Astrocyte of the hippocampus (primary cell): ENCODE measurements at regions not wholly inside any gene's neighbourhood (a gene's known extent, or its start where the extent isn't known, plus 50 kb on each side); places are given as distances from the start of the nearest gene placed in this dataset.
"Not testable (repeated sequence)": the region's sequence is repeated elsewhere in the genome, so short reads cannot be mapped to it uniquely, and the experiment has no call there.

Experiments
- DNase-seq: peaks from one replicate; pipeline ENCODE4 v3.0.0; 2011; ENCODE audit warnings: low read depth, low spot score

DNA sequence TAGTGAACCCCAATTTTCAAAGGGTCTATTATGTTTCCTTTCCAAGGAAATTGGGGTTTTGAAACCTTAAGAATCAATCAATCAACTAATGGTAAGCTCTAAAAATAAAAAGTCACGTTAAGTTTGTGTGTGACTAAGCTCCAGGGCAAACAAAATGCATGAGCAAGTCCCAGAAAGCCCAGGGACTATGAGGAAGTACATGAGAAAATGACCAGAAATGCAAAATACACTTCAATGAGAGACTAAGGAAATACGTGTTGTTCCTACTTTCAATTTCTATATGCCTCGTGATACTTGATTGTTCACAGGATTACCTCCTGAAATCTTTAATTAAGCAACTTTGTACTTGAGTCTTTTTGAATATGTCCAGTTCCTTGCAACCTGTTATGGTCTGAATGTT lies 684.4 kb upstream of the SYT4 start:
- no peak for DNase-seq

DNA sequence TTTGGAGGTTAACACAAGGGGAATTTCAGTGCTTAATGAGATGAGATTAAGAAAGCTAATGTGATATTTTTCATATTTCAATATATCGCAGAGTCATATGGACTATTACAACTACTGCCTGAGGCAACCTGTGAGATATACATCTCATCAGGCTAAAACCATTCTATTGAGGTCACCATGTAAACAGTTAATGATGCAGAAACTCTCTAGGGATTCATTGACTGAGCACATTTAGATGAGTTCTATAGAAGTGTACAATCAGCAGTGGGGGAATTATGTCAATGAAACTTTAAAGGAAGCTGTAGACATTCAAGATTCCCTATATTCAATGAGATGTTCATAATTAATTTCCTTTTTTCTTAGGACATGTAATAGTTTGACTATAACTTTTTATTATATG lies 687.4 kb upstream of the SYT4 start:
- DNase-seq, result no peak

DNA sequence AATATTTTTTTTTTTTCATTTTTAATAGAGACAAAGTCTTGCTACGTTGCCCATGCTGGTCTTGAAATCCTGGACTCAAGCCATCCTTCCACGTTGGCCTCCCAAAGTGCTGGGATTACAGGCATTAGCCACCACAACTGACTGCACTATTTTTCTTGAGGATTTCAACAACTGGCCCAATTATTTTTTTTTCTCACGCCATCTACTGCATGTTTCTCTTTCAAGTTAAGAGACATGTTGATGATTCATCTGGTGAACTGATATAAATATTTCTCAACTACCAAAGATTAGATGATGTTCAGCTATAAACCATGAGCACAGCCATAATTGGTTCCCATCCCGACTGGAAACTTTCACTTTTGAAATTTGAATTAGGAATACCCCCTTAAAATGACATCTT lies 688.4 kb upstream of the SYT4 start:
- DNase-seq, result no peak

DNA sequence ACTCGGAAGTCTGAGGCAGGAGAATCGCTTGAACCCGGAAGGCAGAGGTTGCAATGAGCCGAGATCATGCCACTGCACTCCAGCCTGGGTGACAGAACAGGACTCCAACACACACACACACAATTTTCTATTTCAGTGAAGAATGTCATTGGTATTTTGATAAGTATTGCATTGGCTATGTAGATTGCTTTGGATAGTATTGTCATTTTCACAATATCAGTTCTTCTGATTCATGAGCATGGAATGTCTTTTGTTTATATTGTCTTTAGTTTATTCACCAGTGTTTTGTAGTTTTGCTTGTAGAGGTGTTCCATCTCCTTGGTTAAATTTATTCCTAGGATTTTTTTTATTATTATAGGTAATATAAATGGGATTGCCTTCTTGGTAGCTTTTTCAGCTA lies 693.4 kb upstream of the SYT4 start:
- peak; percentile 9 for DNase-seq

DNA sequence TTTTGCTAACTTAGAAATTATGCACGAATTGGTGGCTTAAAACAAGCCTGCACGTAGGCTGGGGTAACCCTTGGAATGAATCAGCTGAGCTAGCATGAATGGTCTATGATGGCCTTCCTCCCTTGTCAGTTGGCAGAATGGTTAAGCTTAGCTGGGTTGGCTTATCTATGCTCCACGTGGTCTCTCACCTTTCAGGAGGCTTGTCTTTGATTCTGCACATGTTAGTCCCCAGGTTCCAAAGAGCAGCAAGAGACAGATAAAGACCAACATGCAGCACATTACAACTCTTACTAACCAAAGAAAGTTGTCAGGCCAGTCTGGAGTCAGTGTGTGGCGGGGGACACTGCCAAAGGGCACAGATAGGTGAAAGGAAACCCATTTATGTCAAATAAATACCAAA lies 700.9 kb upstream of the SYT4 start:
- DNase-seq, result no peak

DNA sequence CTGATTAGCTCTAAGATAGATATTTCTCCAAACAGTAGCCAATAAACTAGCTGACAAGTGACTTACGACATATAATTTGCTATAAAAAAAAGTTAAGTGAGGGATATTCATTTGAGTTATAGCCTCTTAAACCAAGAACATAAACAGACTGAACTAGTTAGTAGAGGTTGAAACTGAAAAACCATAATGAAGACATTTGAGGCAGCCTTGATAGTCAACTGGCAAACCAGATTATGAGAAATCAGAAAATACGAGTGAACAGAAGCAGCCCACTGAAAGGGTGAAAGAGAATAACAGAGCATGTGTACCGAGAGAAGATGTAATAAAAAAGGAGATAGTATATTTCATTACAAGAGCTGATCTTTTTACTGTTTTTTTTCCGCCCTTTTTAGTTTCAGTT lies 698.1 kb upstream of the SETBP1 start:
- no peak for DNase-seq

DNA sequence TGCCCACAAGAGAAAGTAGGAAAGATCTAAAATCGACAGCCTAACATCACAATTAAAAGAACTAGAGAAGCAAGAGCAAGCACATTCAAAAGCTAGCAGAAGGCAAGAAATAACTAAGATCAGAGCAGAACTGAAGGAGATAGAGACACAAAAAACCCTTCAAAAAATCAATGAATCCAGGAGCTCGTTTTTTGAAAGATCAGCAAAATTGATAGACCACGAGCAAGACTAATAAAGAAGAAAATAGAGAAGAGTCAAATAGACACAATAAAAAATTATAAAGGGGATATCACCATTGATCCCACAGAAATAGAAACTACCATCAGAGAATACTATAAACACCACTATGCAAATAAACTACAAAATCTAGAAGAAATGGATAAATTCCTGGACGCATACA lies 693.6 kb upstream of the SETBP1 start:
- not testable (repeated sequence) for DNase-seq

DNA sequence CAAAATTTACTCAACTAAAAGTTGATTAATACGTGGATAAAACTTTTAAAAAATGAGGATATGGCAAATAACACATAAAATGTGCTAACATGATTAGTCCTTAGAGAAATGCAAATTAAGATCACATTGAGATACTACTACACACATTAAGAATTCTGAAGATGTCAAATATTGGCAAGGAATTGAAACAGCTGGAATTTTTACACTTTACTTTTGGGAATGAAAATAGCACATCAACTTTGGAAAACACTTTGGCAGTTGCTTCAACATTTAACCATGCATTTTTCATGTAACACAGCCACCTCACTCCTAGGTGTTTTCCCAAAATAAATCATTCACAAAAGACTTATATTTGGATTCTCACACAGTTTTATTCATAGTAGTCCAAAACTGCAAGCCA lies 687.9 kb upstream of the SETBP1 start:
- no peak for DNase-seq

DNA sequence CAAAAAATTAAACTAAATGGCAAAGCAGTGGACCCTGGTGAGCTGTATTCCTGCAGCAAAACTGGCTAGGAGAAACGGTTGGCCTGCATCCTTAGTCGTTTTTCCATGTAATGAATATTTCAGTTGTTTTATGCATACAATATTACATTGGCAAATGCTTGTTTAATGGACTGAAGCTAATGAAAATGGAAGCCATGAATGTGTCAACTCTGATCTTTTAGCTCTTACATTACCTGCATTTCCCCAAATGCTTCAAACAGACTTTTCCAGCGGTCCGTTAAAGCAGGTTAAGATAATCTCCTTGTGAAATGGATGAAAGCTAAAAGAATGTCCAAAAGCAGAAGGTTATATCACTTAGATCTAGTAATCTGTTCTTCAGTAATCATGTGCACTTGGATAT lies 686.3 kb upstream of the SETBP1 start:
- DNase-seq, result no peak

DNA sequence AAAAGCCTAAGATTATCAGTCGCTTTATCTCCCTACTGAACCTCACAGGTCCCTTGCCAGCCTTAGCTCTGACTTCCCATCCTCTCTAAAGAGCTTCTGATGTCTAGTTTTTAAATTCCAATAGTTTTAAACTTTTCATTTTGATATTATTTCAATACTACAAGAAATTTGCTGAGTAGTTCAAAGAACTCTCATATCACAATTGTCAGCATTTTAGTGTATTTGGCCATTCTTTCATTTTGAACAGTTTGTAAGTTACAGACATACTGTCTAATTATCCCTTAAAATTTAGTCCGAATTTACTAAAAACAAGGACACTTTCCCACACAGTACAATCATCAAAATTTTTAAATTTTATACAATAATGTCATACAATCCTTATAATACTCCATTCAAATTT lies 666.8 kb upstream of the SETBP1 start:
- no peak for DNase-seq

DNA sequence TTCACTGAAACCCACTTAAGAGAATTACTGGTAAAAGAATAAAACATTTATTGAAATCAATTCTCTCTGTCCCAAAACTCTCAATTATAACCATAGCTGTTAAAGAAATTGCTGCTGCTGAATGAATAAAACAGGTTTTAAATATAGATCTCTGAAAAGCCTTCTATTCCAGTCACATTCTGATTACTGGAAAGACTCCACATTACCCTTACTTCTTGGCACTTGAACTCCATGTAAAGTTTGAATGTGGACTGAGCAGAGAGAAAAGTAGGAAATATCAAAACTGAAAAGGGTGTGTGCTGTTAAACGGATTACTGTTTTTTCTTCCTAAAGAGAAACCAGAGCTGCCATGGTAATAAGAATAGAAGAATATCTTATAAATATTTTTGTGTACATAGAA lies 655.3 kb upstream of the SETBP1 start:
- DNase-seq, result no peak

DNA sequence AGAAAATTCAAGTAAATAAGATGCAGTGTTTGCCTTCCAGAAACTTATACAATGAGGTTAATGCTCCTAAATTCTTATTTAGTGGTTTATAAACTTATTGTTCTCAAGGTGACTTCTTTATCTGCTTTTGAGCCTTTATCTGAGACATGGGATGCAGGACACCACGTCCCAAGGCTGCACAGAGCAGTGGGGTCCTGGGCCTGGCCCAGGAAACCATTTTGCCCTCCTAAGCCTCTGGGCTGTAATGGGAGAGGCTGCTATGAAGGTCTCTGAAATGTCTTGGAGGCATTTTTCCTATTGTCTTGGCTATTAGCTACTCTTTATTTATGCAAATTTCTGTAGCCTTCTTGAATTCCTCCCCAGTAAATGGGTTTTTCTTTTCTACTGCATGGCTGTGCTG lies 652.6 kb upstream of the SETBP1 start:
- no peak for DNase-seq

DNA sequence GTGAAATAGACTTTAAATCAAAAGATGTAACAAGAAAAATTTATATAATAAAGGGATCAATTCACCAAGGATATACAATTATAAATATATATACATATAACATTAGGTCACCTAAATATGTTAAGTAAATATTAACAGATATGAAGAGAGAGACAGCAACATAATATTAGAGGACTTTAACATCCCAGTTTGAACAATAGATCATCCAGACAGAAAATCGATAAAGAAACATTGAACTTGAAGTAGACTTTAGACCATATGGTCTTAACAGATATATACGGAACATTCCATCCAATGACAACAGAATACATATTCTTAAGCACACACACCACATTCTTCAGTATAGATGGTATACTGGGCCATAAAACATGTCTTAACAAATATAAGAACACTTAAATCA lies 649.6 kb upstream of the SETBP1 start:
- DNase-seq, result no peak

DNA sequence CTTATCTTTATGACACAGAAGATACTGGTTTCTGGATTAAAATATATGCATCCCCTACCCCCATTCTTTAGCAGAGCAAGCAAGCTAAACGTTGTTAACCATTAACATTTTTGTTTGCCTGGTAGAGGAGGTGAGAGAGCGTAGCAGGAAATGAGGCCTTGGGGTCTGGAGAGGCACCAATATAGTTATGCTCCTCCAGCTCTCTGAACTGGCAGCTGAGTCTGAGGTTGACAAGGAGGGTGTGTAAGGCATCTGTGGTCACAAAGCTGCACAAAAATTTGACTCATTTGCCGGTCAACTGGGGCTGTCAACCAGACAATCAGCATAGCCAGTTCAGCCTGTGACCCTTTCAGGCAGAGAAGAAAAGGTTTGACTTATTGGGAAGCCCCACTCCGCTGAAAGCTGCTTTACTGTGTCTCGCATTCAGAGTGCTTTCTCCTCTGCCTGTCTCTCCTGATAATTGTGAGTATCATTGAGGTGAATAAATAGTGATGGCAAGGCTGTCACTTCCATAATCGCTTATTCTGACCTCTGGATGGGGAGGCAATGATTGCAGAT lies 647.5 kb upstream of the SETBP1 start:
- peak; percentile 60 for DNase-seq

DNA sequence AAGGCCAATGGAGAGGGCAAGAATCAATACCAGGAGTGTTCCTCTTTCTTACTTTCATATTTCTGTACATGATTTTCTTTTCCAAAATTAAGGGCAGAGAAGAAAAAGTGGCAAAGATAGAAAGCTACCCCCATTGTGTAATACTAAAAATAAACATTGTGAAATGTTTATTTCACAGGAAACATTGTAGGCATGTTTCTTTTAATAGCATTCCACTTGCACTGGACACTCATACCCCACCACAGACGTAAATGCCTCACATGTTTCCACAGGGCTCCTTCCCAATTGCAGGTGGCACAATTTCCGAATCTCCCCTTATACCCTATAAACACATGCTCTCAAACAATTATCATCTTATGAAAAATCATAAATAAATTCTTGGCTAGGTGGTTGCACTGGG lies 645.1 kb upstream of the SETBP1 start:
- peak; percentile 1 for DNase-seq

DNA sequence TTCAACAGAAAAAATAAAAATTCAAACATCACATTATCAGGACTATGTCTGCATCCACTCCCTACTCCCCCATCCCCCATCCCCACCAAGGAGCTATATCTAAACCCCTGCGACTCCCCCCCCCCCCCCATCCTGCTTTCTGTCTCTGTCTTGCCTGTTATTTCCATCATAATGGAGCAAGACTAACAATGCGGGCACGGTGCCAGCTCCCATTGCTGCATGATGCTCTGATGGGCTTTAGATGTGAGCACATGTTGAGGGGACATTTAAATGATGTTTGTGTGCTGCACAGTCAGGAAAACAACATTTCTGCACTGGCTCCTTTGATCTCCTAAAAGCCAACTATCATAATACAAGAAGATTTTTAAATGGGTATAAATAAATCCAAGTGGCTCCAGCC lies 644.2 kb upstream of the SETBP1 start:
- peak; percentile 23 for DNase-seq

DNA sequence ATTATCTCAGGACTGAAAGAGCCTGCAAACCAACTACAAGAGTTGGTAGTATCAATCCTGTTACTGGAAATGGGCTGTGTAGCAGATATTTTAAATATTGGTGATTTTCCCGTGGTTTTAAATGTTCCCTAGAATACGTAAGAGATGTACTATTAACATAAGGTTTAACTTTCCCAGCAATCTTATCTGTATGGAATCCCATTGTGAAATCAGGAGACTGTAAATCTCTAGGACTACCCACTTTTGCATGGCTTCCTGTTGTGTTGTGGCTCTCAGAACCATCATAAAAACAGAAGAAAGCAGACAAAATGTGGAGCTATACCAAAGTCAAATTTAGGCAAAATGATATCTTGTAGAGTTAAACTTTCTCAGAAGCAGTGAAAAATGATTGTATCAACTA lies 641.5 kb upstream of the SETBP1 start:
- DNase-seq, result no peak

DNA sequence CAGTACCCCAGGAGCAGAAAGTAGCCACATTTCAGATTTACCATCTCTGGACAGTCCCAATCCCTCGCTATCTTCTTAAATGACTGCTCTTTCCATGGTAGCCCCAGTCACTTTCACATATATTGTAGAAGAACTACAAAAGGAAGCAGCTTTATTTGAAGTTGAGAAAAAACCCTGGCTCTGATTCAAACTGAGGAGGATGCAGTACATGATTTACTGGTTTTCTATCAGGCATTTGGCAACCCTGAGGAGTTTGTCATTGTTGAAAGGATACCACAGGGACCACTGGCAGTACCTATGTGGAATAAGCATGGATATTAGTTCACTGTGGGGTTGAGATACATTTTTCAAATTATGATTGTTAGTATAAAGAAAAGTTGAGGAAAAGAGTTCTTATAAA lies 640.9 kb upstream of the SETBP1 start:
- peak; percentile 1 for DNase-seq

DNA sequence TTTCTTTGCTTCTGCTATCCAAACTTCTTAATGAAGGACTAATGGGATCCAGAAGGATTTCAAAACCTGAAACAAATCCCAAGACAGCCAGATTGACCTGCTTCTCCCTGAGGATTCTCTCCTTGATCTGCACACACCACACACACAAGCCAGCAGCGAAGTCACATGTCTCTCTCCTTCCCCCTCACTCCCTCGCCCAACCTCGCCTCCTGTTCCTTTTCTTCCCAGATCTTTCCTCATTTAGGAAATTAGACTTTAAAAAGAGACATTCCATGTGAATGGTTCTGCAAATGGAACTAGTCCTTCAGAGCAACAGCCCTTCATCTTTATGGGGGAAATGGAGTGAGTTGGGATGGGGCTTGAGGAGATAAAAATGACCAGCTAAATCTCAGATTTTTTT lies 639.1 kb upstream of the SETBP1 start:
- no peak for DNase-seq

DNA sequence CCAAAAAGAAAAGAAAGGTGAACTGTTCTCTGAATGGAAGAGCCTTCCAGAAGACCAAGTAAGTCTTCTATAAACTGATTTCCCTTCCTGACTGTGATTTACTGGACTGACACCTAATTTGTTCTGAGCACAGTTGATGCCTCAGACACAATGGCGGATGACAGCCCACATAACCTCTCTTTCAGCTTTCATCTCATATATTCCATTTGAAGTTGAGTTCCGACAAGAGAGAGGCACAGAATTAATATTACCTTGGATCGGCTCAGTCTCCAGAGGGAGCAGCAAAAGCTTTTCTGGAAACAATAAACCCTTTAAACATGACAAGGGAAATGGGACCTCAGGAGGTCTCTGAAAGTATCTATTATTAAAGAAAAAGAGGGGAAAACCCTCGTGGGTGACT lies 638.7 kb upstream of the SETBP1 start:
- DNase-seq, result no peak

DNA sequence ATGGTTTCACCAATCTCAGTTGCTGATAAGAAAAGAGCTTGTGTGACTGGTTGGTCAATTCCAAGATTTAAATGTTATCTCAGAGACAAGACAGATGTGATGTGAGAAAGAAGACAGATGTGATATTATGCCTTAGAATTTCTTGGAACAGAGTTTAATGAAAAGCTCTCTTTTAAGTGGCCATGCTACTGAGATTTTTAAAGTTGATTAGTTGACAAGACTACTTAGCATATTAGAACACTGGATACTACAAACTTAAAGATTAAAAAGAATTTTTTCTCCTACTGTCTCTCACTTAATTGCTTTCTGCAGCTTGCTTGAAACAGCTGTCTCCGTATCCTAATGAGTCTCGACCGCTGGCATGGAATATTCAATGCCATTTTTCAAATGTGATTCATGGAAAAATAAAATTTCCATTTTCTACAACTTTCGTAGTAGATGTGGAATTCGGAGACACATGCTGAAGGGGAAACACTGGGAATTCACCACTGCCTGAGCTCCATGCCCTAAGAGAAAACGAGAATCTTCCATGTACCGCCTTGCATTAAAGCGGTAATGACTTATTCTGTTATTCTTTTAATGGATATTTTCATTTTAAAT lies 634.2 kb upstream of the SETBP1 start:
- no peak for DNase-seq

DNA sequence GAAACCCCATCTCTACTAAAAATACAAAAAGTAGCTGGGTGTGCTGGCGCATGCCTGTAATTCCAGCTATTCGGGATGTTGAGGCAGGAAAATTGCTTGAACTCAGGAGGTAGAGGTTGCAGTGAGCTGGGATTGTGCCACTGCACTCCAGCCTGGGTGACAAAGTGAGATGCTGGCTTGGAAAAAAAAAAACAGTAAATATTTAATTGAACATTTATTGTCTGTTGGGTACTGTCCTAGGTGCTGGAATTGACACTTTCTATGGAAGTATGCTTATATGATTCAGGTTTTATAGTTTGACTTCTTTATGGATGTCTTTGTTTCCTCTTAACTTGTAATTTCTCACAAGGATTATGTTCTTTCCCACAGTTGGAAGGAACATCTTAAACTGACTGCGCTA lies 633.1 kb upstream of the SETBP1 start:
- peak; percentile 2 for DNase-seq

DNA sequence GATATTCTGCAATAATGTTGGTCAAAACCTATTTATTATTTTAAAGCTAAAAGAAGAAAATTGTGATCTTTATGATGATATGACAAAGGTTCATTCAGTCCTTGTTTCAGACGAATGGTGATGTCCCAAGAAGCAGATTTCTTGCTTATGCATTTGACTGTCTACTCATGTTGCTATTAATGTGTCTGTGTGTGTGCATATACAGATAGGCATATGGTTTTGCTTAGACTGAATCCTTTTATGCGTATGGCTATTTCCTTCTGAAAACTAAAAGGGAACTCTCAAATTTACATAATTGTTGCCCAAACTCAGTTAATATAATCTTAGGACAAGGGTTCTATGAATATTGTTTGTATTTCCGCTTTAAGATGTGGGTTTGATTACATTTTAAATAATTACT lies 632.3 kb upstream of the SETBP1 start:
- no peak for DNase-seq

DNA sequence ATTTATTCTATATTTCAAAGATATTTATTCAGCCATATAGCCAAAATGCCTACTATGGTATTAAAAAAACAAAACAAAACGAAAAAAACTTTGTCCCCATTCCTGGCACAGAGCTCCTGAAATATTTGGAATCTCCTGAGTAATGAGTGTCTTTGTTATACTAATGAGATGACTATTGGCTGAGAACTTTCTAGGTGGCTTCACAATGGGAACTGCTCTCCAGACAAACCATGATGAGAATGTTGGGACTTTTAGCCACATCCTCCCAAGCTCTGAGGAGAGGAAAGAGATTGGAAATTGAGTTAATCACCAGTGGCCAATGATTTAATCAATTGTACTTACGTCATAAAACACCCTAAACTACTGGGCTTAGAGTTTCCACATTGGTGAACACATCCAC lies 631.8 kb upstream of the SETBP1 start:
- peak; percentile 48 for DNase-seq
